Tibial nerve (tissue), 4 donors: ENCODE measurements at regions not wholly inside any gene's neighbourhood (a gene's known extent, or its start where the extent isn't known, plus 50 kb on each side); places are given as distances from the start of the nearest gene placed in this dataset.

ENCODE experiments used
- DNase-seq, 2 donors: peaks; one replicate each; pipeline ENCODE4 v3.0.0-alpha.2; 2019; ENCODE audit warnings: low spot score in 2 of 2
- H3K27ac ChIP-seq, 4 donors: fragments of 200-600 bp; sonication (generic) in 3 of 4; one replicate each; pipeline ENCODE4 v1.5.1; 2017 to 2019; ENCODE audit warnings: mild to moderate bottlenecking in 1 of 4
- H3K27me3 ChIP-seq, 2 donors: fragments of 200-600 bp; sonication (generic) in 1 of 2; one replicate each; pipeline versions ENCODE4 v1.5.1 to v1.6.0; 2017 to 2019
- H3K36me3 ChIP-seq, 3 donors: fragments of 200-600 bp; sonication (generic); one replicate each; pipeline ENCODE4 v1.5.1; 2018 to 2019
- H3K4me1 ChIP-seq, 4 donors: fragments of 200-600 bp; sonication (generic) in 3 of 4; one replicate each; pipeline ENCODE4 v1.5.1; 2017 to 2019
- H3K4me3 ChIP-seq, 4 donors: fragments of 200-600 bp; sonication (generic) in 3 of 4; one replicate each; pipeline ENCODE4 v1.5.1; 2017 to 2019; ENCODE audit warnings: mild to moderate bottlenecking in 1 of 4, moderate library complexity in 1 of 4
- H3K9me3 ChIP-seq, 4 donors: fragments of 200-600 bp; sonication (generic) in 3 of 4; one replicate each; pipeline ENCODE4 v1.5.1; 2017 to 2019
- EP300 ChIP-seq, 2 donors: sonication (generic); formaldehyde crosslinking; IDR thresholded peaks; one replicate each; pipeline ENCODE4 v1.6.1; 2017; ENCODE audit warnings: antibody characterized with exemption in 2 of 2, mild to moderate bottlenecking in 1 of 2
- POLR2A ChIP-seq, 2 donors: fragments of 450-650 bp; IDR thresholded peaks; one replicate each; pipeline ENCODE4 v1.6.1; 2017; ENCODE audit warnings: antibody characterized with exemption in 2 of 2, mild to moderate bottlenecking in 2 of 2, moderate library complexity in 2 of 2
- WGBS, 2 donors: methylation state at CpG; one replicate each; pipeline ENCODE4 v1.1.5; 2018; 5-methylcytosine and 5-hydroxymethylcytosine counted together
- TF ChIP-seq, protein P1 (sequence below), 5 experiments: fragments of 200-600 bp in 3 of 5; fragments of 450-650 bp in 2 of 5; sonication (generic) in 3 of 5; IDR thresholded peaks; one replicate each; pipeline ENCODE4 v1.5.1; 2016 to 2019; ENCODE audit warnings: antibody characterized with exemption in 5 of 5, mild to moderate bottlenecking in 3 of 5, moderate library complexity in 2 of 5

DNA sequence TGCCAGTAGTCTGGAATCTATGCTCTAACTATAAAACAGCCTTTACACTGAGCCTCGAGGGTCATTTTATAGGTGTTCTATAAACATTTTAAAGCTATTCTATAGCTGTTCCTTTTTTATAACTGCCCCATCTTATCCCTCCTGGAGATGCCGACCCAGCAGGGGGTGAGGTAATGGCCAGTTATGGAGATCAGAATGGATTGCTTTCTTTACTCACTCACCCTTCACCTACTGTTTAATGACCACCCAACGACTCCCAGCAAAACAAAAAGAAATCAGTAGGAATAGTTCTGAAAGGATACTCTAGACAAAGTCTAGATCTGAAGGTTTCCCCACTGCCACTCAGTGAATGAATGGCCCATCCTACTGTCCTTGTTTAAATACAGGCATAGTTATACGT lies 1113.1 kb downstream of the FAT4 start:
- peaks cover 0 to 4% (median 0%) of the 10 kb centered on the region in 4 donors for H3K9me3 ChIP-seq
- no peaks in the 10 kb centered on the region for H3K4me1 ChIP-seq
- DNase-seq, result no peak
- H3K4me3 ChIP-seq, result no peak overlapping the region
- TF ChIP-seq, protein P1, sequence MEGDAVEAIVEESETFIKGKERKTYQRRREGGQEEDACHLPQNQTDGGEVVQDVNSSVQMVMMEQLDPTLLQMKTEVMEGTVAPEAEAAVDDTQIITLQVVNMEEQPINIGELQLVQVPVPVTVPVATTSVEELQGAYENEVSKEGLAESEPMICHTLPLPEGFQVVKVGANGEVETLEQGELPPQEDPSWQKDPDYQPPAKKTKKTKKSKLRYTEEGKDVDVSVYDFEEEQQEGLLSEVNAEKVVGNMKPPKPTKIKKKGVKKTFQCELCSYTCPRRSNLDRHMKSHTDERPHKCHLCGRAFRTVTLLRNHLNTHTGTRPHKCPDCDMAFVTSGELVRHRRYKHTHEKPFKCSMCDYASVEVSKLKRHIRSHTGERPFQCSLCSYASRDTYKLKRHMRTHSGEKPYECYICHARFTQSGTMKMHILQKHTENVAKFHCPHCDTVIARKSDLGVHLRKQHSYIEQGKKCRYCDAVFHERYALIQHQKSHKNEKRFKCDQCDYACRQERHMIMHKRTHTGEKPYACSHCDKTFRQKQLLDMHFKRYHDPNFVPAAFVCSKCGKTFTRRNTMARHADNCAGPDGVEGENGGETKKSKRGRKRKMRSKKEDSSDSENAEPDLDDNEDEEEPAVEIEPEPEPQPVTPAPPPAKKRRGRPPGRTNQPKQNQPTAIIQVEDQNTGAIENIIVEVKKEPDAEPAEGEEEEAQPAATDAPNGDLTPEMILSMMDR (IDR thresholded peaks at IDR 0.05), result no peak
- no peak for TF ChIP-seq EP300 (IDR thresholded peaks at IDR 0.05)
- no peak for TF ChIP-seq POLR2A (IDR thresholded peaks at IDR 0.05)
- H3K27ac ChIP-seq, result no peak overlapping the region
- 31 to 43% methylated on average over 4 of the region's 4 CpGs for WGBS, 2 donors
- H3K27me3 ChIP-seq, result no peaks in the 10 kb centered on the region
- H3K36me3 ChIP-seq, result no peaks in the 10 kb centered on the region

DNA sequence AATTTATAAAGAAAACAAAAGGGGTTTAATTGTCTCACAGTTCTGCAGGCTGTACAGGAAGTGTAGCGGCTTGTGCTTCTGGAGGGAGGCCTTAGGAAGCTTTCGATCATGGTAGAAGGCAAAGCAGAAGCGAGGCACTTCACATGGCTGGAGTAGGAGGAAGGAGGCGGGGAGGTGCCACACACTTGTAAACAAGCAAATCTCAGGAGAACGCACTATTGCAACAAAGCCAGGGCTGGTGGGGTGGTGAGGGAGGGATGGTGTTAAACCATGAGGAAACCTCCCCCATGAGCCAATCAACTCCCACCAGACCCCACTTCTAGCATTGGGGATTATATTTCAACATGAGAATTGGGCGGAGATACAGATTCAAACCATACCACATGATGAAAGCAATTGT lies 1116.3 kb downstream of the FAT4 start:
- TF ChIP-seq POLR2A (IDR thresholded peaks at IDR 0.05) (no peak), EP300 (IDR thresholded peaks at IDR 0.05) (no peak)
- TF ChIP-seq, protein P1 (IDR thresholded peaks at IDR 0.05), result no peak
- Histone ChIP-seq H3K9me3 (no peaks in the 10 kb centered on the region), H3K27ac (no peak overlapping the region), H3K4me3 (no peak overlapping the region), H3K27me3 (no peaks in the 10 kb centered on the region), H3K4me1 (no peaks in the 10 kb centered on the region), H3K36me3 (no peaks in the 10 kb centered on the region)
- WGBS, 2 donors, result 92 to 93% methylated on average over 6 of the region's 6 CpGs
- no peak for DNase-seq

DNA sequence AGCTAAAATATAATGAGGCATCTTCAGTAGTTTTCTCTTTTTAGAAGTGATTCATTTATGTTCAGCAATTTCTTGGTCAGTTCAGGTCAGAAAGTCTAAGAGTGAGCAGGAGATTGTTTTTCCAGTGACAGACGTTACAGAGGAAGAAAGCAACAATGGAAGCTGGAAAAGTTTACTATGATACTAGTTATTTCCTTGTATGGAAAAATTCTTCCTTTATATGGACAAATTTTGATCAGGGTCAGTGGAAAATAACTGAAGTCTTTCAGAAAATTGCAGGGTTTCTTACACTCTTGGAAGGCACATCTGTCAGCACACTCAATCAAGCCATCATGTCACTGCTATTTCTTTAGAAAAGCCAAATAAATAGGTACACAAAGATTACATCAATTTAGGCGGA lies 1120.7 kb downstream of the FAT4 start:
- TF ChIP-seq, protein P1 (IDR thresholded peaks at IDR 0.05), result no peak
- TF ChIP-seq POLR2A (IDR thresholded peaks at IDR 0.05), result no peak
- TF ChIP-seq EP300 (IDR thresholded peaks at IDR 0.05), result no peak
- H3K27ac ChIP-seq, result no peak overlapping the region
- no peaks in the 10 kb centered on the region for H3K9me3 ChIP-seq
- H3K36me3 ChIP-seq, result no peaks in the 10 kb centered on the region
- no peaks in the 10 kb centered on the region for H3K4me1 ChIP-seq
- no peak for DNase-seq
- 39 to 47% methylated on average over 2 of the region's 2 CpGs for WGBS, 2 donors
- H3K4me3 ChIP-seq, result no peak overlapping the region
- H3K27me3 ChIP-seq, result no peaks in the 10 kb centered on the region

DNA sequence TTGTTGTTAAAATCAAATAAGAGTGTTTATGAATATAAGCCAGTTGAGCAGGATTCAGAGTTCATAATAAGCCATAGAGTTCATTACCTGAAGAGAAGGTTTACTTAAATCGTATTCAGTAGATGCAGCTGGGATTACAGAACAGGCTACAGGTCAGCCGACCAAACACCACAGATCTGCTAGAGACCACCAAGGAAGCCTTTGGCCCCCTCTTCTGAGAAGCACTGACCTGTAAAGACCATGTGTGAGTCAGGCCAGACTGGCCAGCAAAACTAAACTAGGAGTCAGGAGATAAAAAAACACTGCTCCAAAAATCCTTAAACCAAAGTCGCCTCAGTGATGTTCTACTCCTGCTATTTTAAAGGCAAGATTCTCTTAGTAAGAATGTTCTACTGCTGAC lies 1125.5 kb downstream of the FAT4 start:
- Histone ChIP-seq H3K9me3 (no peaks in the 10 kb centered on the region), H3K36me3 (no peaks in the 10 kb centered on the region), H3K4me1 (no peaks in the 10 kb centered on the region), H3K27ac (no peak overlapping the region), H3K27me3 (no peaks in the 10 kb centered on the region), H3K4me3 (no peak overlapping the region)
- WGBS, 2 donors, result 47 to 67% methylated on average over 3 of the region's 3 CpGs
- DNase-seq, result no peak
- TF ChIP-seq, protein P1 (IDR thresholded peaks at IDR 0.05), result no peak
- no peak for TF ChIP-seq POLR2A (IDR thresholded peaks at IDR 0.05)
- TF ChIP-seq EP300 (IDR thresholded peaks at IDR 0.05), result no peak

DNA sequence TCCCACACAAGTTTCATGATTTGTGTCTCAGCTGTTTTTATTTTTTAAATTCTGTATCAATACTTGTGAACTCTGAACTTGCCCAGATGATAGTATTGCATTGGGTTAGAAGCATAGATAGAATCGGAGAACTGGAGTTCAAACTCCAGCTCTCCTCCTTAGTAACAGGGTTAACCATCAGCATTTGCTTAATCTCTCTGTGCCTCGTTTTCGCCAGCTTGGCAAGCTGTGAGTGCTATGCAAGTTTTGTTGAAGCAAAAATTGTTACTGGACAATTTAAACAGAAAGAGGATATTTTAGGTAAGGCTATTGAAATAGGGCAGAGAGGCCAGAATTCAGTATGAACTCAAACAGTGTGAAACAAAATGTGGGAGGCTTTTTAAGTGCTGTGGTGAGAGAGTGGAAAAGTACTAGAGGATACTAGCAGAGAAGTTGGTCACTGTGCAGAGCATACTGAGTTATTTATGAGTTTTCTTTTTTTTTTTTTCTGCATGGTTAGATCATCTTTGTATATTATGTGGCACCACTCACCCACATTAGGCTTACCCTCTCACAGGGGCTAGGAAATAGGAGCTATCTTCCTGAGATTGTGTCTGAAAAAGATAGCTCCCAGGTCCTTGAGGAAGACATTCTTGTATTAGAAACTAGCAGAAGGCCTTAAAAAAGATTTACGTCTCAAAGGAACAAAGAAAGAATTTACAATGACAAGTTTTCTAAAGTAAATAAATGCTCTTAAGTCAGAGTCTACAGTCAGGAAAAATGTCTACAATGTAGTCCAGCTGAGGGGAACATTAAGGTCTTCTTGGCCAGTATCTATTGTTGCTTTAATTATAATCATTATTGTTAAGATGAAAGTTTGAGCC lies 1126.6 kb downstream of the FAT4 start:
- Histone ChIP-seq H3K4me1 (no peaks in the 10 kb centered on the region), H3K27ac (no peak overlapping the region), H3K27me3 (no peaks in the 10 kb centered on the region), H3K9me3 (no peaks in the 10 kb centered on the region), H3K36me3 (no peaks in the 10 kb centered on the region), H3K4me3 (no peak overlapping the region)
- no peak for DNase-seq
- TF ChIP-seq, protein P1 (IDR thresholded peaks at IDR 0.05), result no peak
- no peak for TF ChIP-seq POLR2A (IDR thresholded peaks at IDR 0.05)
- TF ChIP-seq EP300 (IDR thresholded peaks at IDR 0.05), result no peak
- 65 to 68% methylated on average over 4 of the region's 4 CpGs for WGBS, 2 donors
